RPMI7951 (cell line): ENCODE measurements at regions not wholly inside any gene's neighbourhood (a gene's known extent, or its start where the extent isn't known, plus 50 kb on each side); places are given as distances from the start of the nearest gene placed in this dataset.

Source experiments
- DNase-seq: peaks from one replicate; pipeline ENCODE4 v3.0.0-alpha.2; 2012; ENCODE audit warnings: low read depth

- DNase-seq = no peak
These were observed 55.6 kb downstream of the RHOXF2B start for GRCh38 chrX:120021927-120022326.

GRCh38 chrX:120020305-120020704 lies 57.2 kb downstream of the RHOXF2B start:
- no peak for DNase-seq

- no peak for DNase-seq
These were observed 61.4 kb downstream of the RHOXF2B start for GRCh38 chrX:120016068-120016441.

- no peak for DNase-seq
These were observed 62.1 kb downstream of the RHOXF2B start for GRCh38 chrX:120015145-120016067.

- no peak for DNase-seq
These were observed 62.9 kb downstream of the RHOXF2B start for GRCh38 chrX:120014354-120015130.

GRCh38 chrX:120001787-120002186 lies 58.2 kb upstream of the NKAP start:
- peak; percentile 1 for DNase-seq

GRCh38 chrX:120000490-120001246 lies 57.1 kb upstream of the NKAP start:
- no peak for DNase-seq

- DNase-seq = no peak
These were observed 55.6 kb upstream of the NKAP start for GRCh38 chrX:119999087-119999634.

GRCh38 chrX:119997570-119997969 lies 54.0 kb upstream of the NKAP start:
- no peak for DNase-seq

GRCh38 chrX:119996600-119997524 lies 53.3 kb upstream of the NKAP start:
- no peak for DNase-seq

- no peak for DNase-seq
These were observed 52.5 kb upstream of the NKAP start for GRCh38 chrX:119996069-119996468.
